ENCODE measurements at regions not wholly inside any gene's neighbourhood (a gene's known extent, or its start where the extent isn't known, plus 50 kb on each side); places are given as distances from the start of the nearest gene placed in this dataset.
A peak's percentile ranks its signal among the peaks of the same experiment; 100 is the strongest.

DNA sequence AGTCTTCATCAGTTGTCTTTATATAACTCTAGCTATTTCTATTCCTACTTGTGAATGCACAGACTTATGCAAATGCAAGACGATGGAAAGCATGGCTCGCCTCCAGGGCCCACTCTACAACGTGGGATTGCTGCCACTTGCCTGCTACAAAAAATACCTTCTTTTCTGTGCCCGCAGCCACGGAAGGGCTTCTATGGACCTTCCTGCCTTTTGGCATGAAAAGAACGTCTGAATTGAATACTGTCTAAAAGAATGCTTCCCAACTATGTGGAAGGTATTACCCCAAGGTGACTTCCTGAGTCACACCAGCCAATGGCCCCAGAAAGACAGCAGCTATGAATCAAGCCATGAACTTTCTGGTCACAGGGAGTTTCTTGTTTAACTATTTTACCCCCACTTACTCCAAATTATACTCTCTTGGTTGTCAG lies 261.2 kb downstream of the HIVEP2 start:
- no peak for DNase-seq

DNA sequence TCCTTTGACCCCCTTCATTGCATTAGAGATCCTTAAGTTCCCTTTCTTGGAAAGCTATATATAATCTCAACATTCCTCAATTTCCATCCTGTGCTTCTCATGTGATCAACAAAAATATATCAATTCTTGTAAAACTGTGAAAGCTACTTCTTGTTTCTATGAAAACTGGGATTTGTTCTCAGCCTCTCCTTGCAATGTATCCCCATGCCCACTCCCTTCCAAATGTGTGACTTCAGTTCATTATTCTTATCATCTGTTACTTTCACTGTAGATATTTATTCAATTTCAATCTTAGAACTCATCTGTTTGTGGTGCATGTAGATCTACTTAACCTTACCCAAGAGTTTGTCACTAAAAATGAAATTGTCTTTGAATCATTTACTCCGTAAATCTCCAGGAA lies 260.6 kb downstream of the HIVEP2 start:
- DNase-seq = no peak

DNA sequence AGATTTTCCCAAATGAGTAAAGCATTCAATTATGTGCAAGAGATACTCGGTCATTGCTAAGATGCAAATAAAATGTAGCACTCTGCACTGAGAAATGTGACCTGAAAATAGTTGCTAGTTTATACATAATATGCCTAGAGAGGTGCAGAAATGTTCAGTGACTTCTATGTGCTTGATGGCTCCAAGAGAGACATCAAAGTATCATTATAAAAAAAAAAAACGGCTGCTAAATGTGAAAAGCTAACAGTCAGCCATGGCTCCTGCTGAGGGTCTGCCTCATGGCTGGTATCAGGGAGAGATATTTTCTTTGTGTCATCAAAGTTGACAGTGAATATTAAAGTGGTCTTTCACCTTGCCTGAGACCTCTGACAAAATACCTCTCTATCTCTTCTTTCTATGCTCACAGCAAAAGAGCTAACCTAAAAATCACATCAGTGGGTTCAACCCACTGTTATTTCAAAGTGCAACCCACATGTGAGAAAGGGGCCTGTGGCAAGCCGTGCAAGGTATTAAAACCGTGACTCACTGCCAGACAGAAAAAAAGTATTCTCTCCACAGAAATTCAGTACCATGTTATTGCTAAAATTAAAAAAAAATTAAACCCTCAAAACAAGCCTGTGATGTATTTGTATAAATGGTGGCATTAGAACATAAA lies 259.0 kb downstream of the HIVEP2 start:
- DNase-seq = no peak

DNA sequence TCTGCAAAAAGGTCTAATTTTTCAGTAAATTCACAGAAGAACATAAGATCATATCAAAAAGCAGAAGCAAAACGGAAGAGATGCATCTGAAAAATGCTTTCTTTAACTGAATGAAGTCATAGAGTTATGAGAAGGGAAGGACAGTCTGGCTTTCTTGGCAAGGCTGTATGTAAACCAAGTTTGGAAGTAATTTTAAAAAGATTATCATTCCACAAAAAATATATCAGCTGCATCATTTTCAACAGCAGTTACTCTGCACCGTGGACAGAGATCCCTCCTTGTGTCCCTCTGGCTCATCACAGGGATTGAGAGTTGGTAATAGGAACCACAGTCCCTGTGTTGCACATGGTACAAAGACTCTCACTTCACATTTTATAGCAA lies 258.5 kb downstream of the HIVEP2 start:
- no peak for DNase-seq

DNA sequence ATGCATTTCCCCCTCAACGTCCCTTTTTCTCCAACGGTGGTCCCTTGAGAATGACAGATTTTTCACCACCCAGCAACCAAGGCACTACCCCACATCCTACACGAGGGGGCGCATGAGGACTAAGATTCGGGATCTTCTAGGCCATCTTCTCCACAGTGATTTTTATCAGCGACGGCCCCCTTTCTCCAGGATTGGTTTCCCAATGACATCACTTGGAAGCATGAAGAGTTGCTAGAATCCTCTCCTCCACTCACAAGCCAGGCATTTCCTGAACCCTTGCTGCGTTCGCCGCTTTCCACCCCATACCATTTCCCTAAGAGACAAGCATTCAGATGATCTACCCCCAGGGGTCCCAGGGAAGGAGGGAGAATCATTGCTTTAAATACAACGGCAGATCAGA lies 252.0 kb downstream of the HIVEP2 start:
- DNase-seq = peak; percentile 41

DNA sequence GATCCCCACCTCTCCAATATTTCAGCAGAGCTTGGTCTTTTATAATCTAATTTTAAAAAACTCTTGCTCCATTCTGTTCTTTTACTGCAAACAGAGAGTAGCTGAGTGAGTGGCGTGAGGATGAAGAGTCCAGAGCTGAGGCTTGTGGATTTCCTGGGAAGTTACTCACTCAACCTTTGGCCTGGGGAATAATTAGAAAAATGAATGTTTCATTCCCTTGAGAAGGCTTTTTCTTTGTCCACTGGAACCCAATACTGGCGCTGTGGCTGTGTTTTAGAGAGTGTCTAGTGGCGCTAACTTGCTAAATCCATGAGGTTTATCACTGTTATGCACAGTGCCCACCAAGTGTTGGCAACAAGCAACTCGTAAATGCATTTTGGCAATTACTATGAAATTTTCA lies 251.5 kb downstream of the HIVEP2 start:
- no peak for DNase-seq

DNA sequence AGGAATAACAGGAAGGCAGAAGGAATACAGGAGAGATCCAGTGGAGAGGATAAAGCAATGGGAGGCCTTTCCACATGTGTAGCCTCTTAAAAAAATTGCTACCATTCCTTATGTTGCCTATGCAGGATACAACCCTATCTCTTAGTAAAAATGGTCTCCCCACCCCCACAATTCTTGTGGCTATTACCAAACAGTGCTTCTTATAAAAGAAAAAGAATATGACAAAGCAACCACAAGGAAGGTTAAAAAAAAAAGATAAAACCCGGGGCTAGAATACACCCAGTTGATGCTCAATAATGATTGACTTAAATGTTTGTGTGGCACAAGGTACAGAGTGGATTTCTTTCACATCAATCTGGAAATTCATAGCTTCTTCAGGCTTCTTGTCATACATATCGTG lies 250.9 kb downstream of the HIVEP2 start:
- no peak for DNase-seq

DNA sequence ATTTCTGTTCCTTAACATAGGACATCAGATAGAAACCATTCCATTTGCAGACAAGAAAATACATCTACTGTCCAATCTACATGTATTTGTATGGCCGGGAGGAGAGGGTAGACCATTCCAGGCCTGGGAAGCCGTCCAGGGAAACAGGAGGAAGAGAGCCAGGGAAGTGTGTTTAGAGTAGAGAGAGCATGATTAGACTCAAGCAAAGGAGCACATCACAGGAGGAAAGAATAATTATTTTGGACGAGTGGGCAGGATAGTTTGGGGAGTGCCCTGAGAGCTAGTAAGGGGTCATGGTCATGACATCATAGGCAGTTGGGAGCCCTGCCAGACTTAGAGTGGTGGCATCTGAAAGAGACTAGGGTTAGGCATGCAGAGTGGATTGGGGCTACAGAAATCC lies 250.0 kb downstream of the HIVEP2 start:
- no peak for DNase-seq

DNA sequence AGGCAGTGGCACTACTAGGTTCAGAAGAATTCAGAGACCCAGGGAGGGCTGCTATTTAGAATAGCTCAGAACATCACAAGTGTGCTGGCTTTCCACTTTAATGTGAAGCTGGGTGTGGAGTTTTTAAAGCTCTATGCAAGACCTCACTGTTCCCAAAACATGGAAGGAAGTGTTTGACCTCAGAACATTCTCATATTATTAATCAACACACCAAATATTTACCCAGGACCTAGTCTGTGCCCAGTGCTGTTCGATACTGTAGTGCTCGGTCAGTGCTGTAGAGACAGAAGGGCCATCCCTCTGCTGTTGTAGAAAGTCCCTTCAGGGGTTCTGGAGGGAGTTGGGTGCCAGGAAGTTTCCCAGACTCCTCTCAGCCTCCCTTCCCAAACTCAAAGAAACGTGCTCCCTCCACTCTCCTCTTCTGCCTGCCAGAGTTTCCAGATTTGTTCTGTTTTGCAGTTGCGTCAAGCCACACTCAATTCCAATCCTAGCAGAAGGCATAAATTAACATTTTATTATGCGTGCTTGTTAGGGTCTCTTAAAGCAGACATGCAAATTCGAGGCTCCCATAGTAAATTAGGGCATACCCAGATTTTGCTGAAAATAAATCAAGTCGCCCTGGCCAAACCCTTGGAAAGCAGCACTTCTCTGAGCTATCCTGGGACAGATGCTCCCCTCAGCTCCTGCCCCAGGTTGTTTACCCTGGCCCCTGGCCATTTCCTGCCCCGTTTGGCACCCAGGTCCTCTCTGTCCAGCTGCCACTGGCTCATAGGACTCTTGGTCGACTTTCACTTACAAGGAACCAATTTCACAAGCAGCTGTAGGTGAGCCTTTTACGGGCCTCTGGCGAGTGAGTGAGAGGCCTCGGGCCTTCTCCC lies 248.6 kb downstream of the HIVEP2 start:
- DNase-seq = peak; percentile 14

DNA sequence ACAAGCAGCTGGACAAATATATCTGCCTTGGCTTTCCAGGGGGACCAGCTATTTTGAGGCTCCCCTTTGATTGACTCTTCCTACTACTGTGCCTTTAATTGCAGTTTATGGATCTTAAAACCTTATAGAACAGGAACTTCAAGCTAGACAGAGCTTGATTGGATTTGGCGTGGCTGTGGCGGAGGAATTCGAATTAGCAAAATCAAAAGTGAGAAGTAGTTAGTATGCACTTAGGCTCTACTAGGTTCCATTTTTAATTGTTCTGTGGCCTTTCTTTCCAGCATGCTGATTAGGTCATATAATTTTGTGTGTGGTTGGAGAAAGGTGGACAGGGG lies 248.0 kb downstream of the HIVEP2 start:
- DNase-seq = no peak

DNA sequence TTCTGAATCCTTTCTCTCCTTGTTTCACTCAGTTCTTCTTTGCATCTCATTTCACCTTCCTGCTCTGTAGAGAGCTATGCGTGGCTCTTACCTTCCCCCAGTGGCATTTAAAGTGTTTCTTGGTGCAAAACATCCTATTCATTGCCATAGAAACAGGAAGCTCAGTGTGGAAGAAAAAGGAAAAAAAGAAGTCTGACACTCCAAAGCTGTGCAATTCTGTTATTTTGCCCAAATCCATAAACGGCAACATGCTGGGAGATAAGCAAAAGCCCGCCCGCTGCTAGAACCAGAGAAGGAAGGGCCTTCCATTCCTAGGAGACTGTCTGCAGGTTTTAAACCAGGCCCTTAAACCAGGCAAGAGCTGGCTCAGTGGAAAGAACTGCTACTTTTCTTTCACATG lies 247.1 kb downstream of the HIVEP2 start:
- no peak for DNase-seq

DNA sequence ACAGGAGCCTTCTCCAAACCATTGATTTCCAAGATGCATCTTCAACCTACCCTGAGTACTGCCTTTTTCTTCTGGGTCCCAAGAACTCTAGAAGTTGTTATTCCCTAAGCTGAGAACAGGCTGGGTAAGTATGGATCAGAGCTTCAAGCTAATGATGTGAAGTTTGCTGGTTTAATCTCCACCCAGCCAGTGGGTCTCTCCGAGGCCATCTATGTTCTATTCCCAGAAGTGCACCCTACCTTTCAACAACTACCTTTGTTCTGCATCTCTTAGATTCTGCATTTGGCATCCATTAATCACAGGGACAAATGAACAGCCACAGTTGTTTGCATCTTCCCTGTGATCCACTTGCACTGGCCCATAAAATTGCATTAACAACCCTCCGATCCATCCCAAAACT lies 246.2 kb downstream of the HIVEP2 start:
- DNase-seq = peak; percentile 8

DNA sequence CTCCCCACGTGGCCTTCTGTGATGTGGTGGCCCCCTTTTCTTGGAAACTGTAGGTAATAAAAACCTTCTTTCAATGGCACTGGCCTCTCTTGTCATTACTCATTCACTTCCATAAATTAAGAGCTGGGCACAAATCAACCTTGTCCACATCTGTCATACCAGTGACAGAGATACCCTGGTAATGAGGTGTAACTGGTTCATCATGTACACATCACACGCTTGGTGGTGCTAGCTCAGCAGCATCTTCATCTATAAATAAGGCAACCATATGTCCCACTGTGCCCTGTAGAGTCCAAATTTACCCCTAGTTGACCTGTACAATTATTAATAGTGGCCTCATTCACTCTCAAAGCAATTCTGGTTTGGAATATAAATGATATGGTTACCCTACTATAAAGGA lies 245.6 kb downstream of the HIVEP2 start:
- no peak for DNase-seq

DNA sequence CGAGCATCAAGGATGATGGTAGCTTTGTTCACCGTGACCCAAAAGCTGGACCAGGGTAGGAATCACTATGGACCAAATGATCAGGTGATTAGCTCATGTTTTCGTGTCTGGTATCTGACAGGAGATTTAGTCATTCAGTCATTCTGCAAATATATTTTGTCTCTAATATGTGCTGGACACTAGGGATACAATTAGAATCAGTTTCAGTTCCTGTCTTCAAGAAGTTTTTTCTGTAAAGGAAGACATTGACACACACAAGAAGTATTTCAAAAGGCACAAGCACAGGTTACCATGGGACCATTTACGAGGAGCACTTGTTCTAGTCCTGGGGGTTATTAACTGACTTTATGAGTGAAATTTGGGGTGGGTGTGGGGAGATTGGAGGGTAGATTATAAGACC lies 244.9 kb downstream of the HIVEP2 start:
- DNase-seq = no peak

DNA sequence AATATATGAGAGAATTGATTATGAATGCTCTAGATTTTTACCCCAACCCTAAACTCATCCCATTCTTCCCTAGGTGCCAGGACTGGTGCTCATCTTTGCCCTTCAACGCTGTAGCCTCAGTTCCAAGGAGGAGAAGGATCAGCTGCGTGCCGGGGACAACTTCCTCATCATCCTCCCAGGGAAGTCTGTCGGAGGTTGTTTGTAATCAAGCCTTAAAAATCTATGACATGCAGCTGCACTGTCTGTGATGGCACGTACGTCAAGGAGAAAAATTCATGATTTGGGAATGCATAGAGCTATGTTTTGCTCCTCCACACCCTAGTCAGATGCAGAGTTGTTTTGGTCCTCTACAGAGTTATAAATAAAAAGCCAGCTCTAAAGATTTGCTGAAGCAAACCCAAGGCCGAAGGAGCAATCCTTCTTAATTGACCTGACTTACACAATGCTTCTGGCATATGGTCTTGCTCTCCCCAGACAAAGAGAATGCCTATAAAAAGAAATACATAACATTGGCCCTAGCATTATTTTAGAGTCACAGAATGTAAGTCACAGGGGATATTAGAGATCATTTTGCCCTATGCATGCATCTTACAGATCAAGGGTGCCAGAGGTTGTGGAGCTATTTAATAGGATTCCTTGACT lies 244.2 kb downstream of the HIVEP2 start:
- DNase-seq = no peak

Measured in NCI-H1694 treated with DMSO at 0.1 percent for 48 hours (cell line).